PFSK-1 (cell line): ENCODE measurements at regions not wholly inside any gene's neighbourhood (a gene's known extent, or its start where the extent isn't known, plus 50 kb on each side); places are given as distances from the start of the nearest gene placed in this dataset.

Experiments
- FOXP2 ChIP-seq: optimal IDR thresholded peaks from 2 replicates; pipeline ENCODE3; 2011; ENCODE audit warnings: borderline replicate concordance, control low read depth, inconsistent platforms; ENCODE audit not compliant: insufficient read depth; ENCODE audit errors: extremely low read length, extremely low read depth
- POLR2AphosphoS5 ChIP-seq: IDR thresholded peaks from 2 replicates; pipeline ENCODE4 v1.6.1; 2012; ENCODE audit warnings: low read depth, mild to moderate bottlenecking, control low read depth, low read length, moderate library complexity
- SIN3A ChIP-seq: IDR thresholded peaks from 2 replicates; pipeline ENCODE4 v1.6.1; 2012; ENCODE audit warnings: mild to moderate bottlenecking, low read length, moderate library complexity, borderline replicate concordance; ENCODE audit not compliant: insufficient read depth
- TAF1 ChIP-seq: IDR thresholded peaks from 2 replicates; pipeline ENCODE4 v1.6.1; 2012; ENCODE audit warnings: low read length, control low read depth, borderline replicate concordance; ENCODE audit not compliant: insufficient read depth
- TF ChIP-seq, protein P1 (sequence below), 2 experiments: IDR thresholded peaks; 2 replicates each; pipeline versions ENCODE4 v1.6.1 to v1.8.0; 2011 to 2012; ENCODE audit warnings: low read depth in 2 of 2, low read length in 2 of 2, control low read depth in 1 of 2, inconsistent platforms in 1 of 2, mild to moderate bottlenecking in 1 of 2, moderate library complexity in 1 of 2; ENCODE audit not compliant: insufficient read depth in 1 of 2

DNA sequence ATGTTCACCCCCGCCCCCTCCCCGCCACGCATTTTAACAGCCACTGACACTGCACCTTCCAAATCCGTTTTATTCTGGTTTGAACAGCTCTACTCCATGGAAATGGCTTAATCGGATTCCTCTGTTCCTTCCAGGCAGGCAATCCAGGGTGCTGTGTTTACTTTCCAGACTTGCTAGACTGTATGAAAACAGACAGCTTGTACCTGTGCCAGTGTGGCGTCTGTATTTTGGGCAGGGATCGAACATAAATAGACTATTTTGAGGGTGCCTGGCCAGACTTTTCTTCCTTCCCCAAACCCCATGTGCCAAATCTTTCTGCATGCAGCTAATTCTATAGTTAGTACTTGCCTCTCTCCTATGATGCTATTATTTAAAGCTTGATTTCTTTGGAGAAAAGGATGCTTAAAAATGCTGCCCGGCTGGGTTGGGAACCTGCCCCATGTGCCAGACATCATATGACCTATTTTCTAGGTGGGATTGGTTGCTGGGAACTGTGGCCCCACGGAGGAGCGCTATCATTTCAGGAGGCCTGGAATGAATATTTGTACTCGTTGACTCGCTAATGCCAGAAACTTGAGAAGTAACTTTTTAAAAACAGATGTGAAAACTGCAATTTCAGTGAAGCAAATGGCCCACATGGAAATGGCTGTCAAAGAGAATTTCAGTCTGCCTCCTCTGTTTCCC lies 814.8 kb downstream of the BRD1 start:
- TF ChIP-seq SIN3A (no peak), POLR2AphosphoS5 (no peak), FOXP2 (no peak), TAF1 (no peak)
- TF ChIP-seq, protein P1, sequence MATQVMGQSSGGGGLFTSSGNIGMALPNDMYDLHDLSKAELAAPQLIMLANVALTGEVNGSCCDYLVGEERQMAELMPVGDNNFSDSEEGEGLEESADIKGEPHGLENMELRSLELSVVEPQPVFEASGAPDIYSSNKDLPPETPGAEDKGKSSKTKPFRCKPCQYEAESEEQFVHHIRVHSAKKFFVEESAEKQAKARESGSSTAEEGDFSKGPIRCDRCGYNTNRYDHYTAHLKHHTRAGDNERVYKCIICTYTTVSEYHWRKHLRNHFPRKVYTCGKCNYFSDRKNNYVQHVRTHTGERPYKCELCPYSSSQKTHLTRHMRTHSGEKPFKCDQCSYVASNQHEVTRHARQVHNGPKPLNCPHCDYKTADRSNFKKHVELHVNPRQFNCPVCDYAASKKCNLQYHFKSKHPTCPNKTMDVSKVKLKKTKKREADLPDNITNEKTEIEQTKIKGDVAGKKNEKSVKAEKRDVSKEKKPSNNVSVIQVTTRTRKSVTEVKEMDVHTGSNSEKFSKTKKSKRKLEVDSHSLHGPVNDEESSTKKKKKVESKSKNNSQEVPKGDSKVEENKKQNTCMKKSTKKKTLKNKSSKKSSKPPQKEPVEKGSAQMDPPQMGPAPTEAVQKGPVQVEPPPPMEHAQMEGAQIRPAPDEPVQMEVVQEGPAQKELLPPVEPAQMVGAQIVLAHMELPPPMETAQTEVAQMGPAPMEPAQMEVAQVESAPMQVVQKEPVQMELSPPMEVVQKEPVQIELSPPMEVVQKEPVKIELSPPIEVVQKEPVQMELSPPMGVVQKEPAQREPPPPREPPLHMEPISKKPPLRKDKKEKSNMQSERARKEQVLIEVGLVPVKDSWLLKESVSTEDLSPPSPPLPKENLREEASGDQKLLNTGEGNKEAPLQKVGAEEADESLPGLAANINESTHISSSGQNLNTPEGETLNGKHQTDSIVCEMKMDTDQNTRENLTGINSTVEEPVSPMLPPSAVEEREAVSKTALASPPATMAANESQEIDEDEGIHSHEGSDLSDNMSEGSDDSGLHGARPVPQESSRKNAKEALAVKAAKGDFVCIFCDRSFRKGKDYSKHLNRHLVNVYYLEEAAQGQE (IDR thresholded peaks at IDR 0.05; ENCODE audit: insufficient read depth in 1 of 2, low read depth in 2 of 2, low read length in 2 of 2): no peak

DNA sequence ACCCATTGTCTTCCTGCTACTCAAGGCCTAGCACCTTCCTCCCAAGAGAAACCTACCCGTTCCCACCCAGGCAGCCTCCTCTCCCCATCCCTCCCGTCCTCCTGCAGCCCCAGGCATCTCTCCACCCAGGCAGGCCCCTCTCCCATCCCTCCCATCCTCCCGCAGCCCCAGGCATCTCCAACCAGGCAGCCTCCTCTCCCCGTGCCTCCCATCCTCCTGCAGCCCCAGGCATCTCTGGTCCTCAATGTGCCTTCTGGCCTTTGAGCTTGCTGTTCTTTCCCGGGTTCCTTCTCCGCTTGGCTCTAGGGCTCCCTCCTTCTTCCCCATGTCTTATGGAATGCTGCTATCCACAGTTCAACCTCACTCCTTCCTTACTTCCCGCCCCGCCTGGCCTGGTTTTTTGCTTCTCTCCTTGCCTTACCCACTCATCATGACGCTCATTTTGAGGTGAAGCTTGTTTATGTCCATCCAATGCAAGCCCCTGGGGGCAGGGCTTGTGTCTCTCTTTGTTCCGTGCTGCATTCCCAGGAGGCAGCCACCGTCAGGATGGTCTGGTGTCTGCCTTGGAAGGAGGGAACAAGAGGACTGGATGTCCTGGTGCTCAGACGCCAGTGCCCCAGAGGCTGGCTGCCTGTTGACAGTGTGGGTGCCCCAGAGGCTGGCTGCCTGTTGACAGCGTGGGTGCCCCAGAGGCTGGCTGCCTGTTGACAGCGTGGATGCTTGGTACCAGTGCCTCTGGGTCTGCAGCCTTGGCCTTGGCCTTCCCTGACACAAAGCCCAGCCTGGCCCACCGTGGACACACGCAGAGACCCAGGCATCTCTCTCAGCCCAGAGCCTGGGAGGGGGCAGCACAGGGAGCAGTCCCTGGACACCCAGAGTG lies 815.7 kb downstream of the BRD1 start:
- TF ChIP-seq POLR2AphosphoS5: no peak
- no peak for TF ChIP-seq TAF1
- TF ChIP-seq SIN3A: no peak
- TF ChIP-seq FOXP2: no peak
- TF ChIP-seq, protein P1 (IDR thresholded peaks at IDR 0.05; ENCODE audit: insufficient read depth in 1 of 2, low read depth in 2 of 2, low read length in 2 of 2): no peak

- TF ChIP-seq TAF1 (no peak), FOXP2 (no peak), POLR2AphosphoS5 (no peak), SIN3A (no peak)
- TF ChIP-seq, protein P1 (IDR thresholded peaks at IDR 0.05; ENCODE audit: insufficient read depth in 1 of 2, low read depth in 2 of 2, low read length in 2 of 2): no peak
Measured at GRCh38 chr22:49011379-49011768, 816.3 kb downstream of the BRD1 start.

DNA sequence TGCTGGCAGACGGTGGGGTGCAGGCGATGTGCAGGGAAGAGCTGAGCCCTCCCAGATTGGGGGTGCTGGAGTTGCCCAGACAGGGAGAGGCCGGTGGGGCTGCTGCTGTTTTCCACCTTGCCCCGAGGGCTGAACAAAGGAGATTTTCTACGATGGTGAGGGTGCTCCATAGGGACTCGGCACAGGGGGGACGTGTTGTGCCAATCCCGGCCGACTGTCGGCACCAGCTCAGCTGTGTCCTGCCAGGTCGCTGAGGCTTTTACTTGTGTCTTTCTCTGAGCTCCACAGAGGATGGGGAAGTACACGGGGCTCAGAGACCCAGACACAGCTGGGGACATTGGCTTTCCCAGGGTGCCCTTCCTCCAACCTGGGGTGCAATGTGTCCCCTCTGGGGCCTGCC lies 816.8 kb downstream of the BRD1 start:
- TF ChIP-seq, protein P1 (IDR thresholded peaks at IDR 0.05; ENCODE audit: insufficient read depth in 1 of 2, low read depth in 2 of 2, low read length in 2 of 2): no peak
- no peak for TF ChIP-seq POLR2AphosphoS5
- no peak for TF ChIP-seq TAF1
- no peak for TF ChIP-seq SIN3A
- no peak for TF ChIP-seq FOXP2
